Neuronal stem cell (in vitro differentiated cells): ENCODE measurements at regions not wholly inside any gene's neighbourhood (a gene's known extent, or its start where the extent isn't known, plus 50 kb on each side); places are given as distances from the start of the nearest gene placed in this dataset.

ENCODE experiments used
- DNase-seq: peaks from one replicate; pipeline ENCODE4 v3.0.0-alpha.2; 2013; ENCODE audit warnings: low spot score
- H2AFZ ChIP-seq: one replicate; pipeline ENCODE4 v1.6.1; 2013; ENCODE audit warnings: mild to moderate bottlenecking, low read length, inconsistent platforms
- H2AK5ac ChIP-seq: 2 replicates; pipeline ENCODE4 v1.6.1; 2013; ENCODE audit warnings: low read depth, mild to moderate bottlenecking, inconsistent platforms, low read length, moderate library complexity, mixed read lengths
- H2BK120ac ChIP-seq: 2 replicates; pipeline ENCODE4 v1.6.1; 2013; ENCODE audit warnings: low read depth, mild to moderate bottlenecking, inconsistent platforms, low read length, moderate library complexity, mixed read lengths
- H2BK12ac ChIP-seq: one replicate; pipeline ENCODE4 v1.6.1; 2013; ENCODE audit warnings: low read length, inconsistent platforms
- H2BK15ac ChIP-seq: 2 replicates; pipeline ENCODE4 v1.6.1; 2013; ENCODE audit warnings: mild to moderate bottlenecking, low read length, inconsistent platforms, mixed read lengths
- H2BK5ac ChIP-seq: one replicate; pipeline ENCODE4 v1.6.1; 2013; ENCODE audit warnings: inconsistent platforms, mild to moderate bottlenecking, low read length, moderate library complexity
- H3K14ac ChIP-seq: one replicate; pipeline ENCODE4 v1.6.1; 2013; ENCODE audit warnings: low read length, inconsistent platforms
- H3K18ac ChIP-seq: 2 replicates; pipeline ENCODE4 v1.6.1; 2013; ENCODE audit warnings: low read length, inconsistent platforms
- H3K23ac ChIP-seq: 2 replicates; pipeline ENCODE4 v1.6.1; 2013; ENCODE audit warnings: low read depth, mild to moderate bottlenecking, mixed read lengths, low read length, inconsistent platforms; ENCODE audit not compliant: poor library complexity
- H3K27ac ChIP-seq: replicated peaks from 3 replicates; pipeline ENCODE4 v1.5.1; 2013; ENCODE audit warnings: low read length, inconsistent platforms
- H3K27me3 ChIP-seq, 3 experiments: 2 replicates each; pipeline ENCODE4 v1.6.1; 2013; ENCODE audit warnings: low read length in 3 of 3, mild to moderate bottlenecking in 2 of 3, inconsistent platforms in 1 of 3, low read depth in 1 of 3, mixed read lengths in 1 of 3, moderate library complexity in 1 of 3; ENCODE audit not compliant: control insufficient read depth in 3 of 3, insufficient read depth in 3 of 3
- H3K36me3 ChIP-seq, 2 donors: replicated peaks in 1 of 2; 2 replicates each; pipeline ENCODE4 v1.6.1; 2013; ENCODE audit warnings: low read length in 2 of 2; ENCODE audit not compliant: control insufficient read depth in 2 of 2, insufficient read depth in 2 of 2
- H3K4ac ChIP-seq: 2 replicates; pipeline ENCODE4 v1.6.1; 2013; ENCODE audit warnings: inconsistent platforms, mild to moderate bottlenecking, low read length, moderate library complexity
- H3K4me1 ChIP-seq, 2 donors: 1 replicate in 1 of 2; 2 replicates in 1 of 2; pipeline ENCODE4 v1.6.1; 2013; ENCODE audit warnings: low read length in 2 of 2, low read depth in 1 of 2; ENCODE audit not compliant: control insufficient read depth in 2 of 2, insufficient read depth in 1 of 2
- H3K4me2 ChIP-seq: one replicate; pipeline ENCODE4 v1.6.1; 2013; ENCODE audit warnings: mild to moderate bottlenecking, low read length, inconsistent platforms; ENCODE audit not compliant: insufficient read depth, poor library complexity, severe bottlenecking
- H3K4me3 ChIP-seq, 2 donors: 2 replicates each; pipeline ENCODE4 v1.5.1; 2013; ENCODE audit warnings: low read length in 2 of 2, mild to moderate bottlenecking in 2 of 2, inconsistent platforms in 1 of 2, moderate library complexity in 1 of 2
- H3K79me1 ChIP-seq: one replicate; pipeline ENCODE4 v1.6.1; 2013; ENCODE audit warnings: low read depth, mild to moderate bottlenecking, inconsistent platforms, low read length, moderate library complexity
- H3K9ac ChIP-seq: one replicate; pipeline ENCODE4 v1.6.1; 2013; ENCODE audit warnings: mild to moderate bottlenecking, low read depth, low read length, inconsistent platforms; ENCODE audit not compliant: poor library complexity
- H3K9me3 ChIP-seq, 2 donors: replicated peaks in 1 of 2; 2 replicates each; pipeline versions ENCODE3 to v1.6.1; 2013; ENCODE audit warnings: low read length in 2 of 2, mild to moderate bottlenecking in 2 of 2, inconsistent platforms in 1 of 2, low read depth in 1 of 2, mixed read lengths in 1 of 2, moderate library complexity in 1 of 2; ENCODE audit not compliant: control insufficient read depth in 2 of 2, insufficient read depth in 1 of 2
- H4K8ac ChIP-seq: one replicate; pipeline ENCODE4 v1.6.1; 2013; ENCODE audit warnings: low read depth, mild to moderate bottlenecking, inconsistent platforms, low read length, moderate library complexity
- H4K91ac ChIP-seq: one replicate; pipeline ENCODE4 v1.6.1; 2013; ENCODE audit warnings: low read length, low read depth, mild to moderate bottlenecking, inconsistent platforms; ENCODE audit not compliant: poor library complexity
- WGBS, 2 donors: extraction: QIAGEN DNeasy Blood & Tissue Kit; methylation state at CpG; one replicate each; pipeline ENCODE4 v1.1.7; 2013; ENCODE audit warnings: missing lambda C conversion rate in 2 of 2, mixed read lengths in 1 of 2; ENCODE audit not compliant: insufficient read length in 2 of 2, insufficient replicate concordance in 1 of 2; ENCODE audit errors: extremely low coverage in 2 of 2; 5-methylcytosine and 5-hydroxymethylcytosine counted together

- no peak overlapping the region for H4K8ac ChIP-seq
- H3K36me3 ChIP-seq = no peaks in the 10 kb centered on the region
- no peaks in the 10 kb centered on the region for H3K9me3 ChIP-seq
- no peak overlapping the region for H4K91ac ChIP-seq
- H2AFZ ChIP-seq = no peak overlapping the region
- H2BK15ac ChIP-seq = no peak overlapping the region
- H3K23ac ChIP-seq = no peak overlapping the region
- no peak overlapping the region for H3K4me3 ChIP-seq
- no peak overlapping the region for H2BK5ac ChIP-seq
- no CpG with 5 or more reads among the region's 4 CpGs for WGBS, 2 donors
- H3K18ac ChIP-seq = no peak overlapping the region
- H3K4ac ChIP-seq = no peak overlapping the region
- no peak overlapping the region for H3K27ac ChIP-seq
- no peak overlapping the region for H3K14ac ChIP-seq
- no peaks in the 10 kb centered on the region for H3K4me1 ChIP-seq
- H2BK12ac ChIP-seq = no peak overlapping the region
- H2AK5ac ChIP-seq = no peak overlapping the region
- H3K79me1 ChIP-seq = no peaks in the 10 kb centered on the region
- no peak overlapping the region for H3K9ac ChIP-seq
- no peak overlapping the region for H2BK120ac ChIP-seq
- DNase-seq = no peak
- H3K27me3 ChIP-seq = no peaks in the 10 kb centered on the region
- no peak overlapping the region for H3K4me2 ChIP-seq
Observed at GRCh38 chr13:62682788-62683187, 1267.1 kb upstream of the PCDH20 start.

- H4K8ac ChIP-seq = no peak overlapping the region
- no peak overlapping the region for H3K4me2 ChIP-seq
- DNase-seq = no peak
- H3K18ac ChIP-seq = no peak overlapping the region
- H3K9me3 ChIP-seq = no peaks in the 10 kb centered on the region
- no peak overlapping the region for H3K14ac ChIP-seq
- no peaks in the 10 kb centered on the region for H3K27me3 ChIP-seq
- H3K9ac ChIP-seq = no peak overlapping the region
- no peaks in the 10 kb centered on the region for H3K36me3 ChIP-seq
- H3K23ac ChIP-seq = no peak overlapping the region
- no peak overlapping the region for H2BK12ac ChIP-seq
- no peak overlapping the region for H3K4me3 ChIP-seq
- no peak overlapping the region for H4K91ac ChIP-seq
- H2BK15ac ChIP-seq = no peak overlapping the region
- no peak overlapping the region for H2BK5ac ChIP-seq
- H3K27ac ChIP-seq = no peak overlapping the region
- H3K4ac ChIP-seq = no peak overlapping the region
- no peak overlapping the region for H2AFZ ChIP-seq
- no peaks in the 10 kb centered on the region for H3K4me1 ChIP-seq
- no peak overlapping the region for H2BK120ac ChIP-seq
- no peak overlapping the region for H2AK5ac ChIP-seq
- no CpG with 5 or more reads among the region's 4 CpGs for WGBS, 2 donors
- no peaks in the 10 kb centered on the region for H3K79me1 ChIP-seq
Observed at GRCh38 chr13:62678039-62678438, 1262.4 kb upstream of the PCDH20 start.

GRCh38 chr13:62663767-62664166 is 1248.1 kb upstream of the PCDH20 start:
- Histone ChIP-seq H2BK120ac (no peak overlapping the region), H3K36me3 (no peaks in the 10 kb centered on the region), H3K9ac (no peak overlapping the region), H3K4me1 (no peaks in the 10 kb centered on the region), H2AFZ (peak overlapping the region; percentile 53), H3K27ac (no peak overlapping the region), H3K79me1 (no peaks in the 10 kb centered on the region), H3K9me3 (no peaks in the 10 kb centered on the region), H2AK5ac (no peak overlapping the region), H3K4me2 (no peak overlapping the region), H3K23ac (no peak overlapping the region), H3K4ac (no peak overlapping the region), H3K18ac (no peak overlapping the region), H4K8ac (no peak overlapping the region), H2BK5ac (no peak overlapping the region), H2BK15ac (no peak overlapping the region), H3K27me3 (no peaks in the 10 kb centered on the region), H3K14ac (no peak overlapping the region), H4K91ac (no peak overlapping the region), H3K4me3 (no peak overlapping the region), H2BK12ac (no peak overlapping the region)
- DNase-seq = no peak
- WGBS, 2 donors = no CpG with 5 or more reads among the region's 1 CpG

GRCh38 chr13:62659365-62659764 is 1243.7 kb upstream of the PCDH20 start:
- no peaks in the 10 kb centered on the region for H3K79me1 ChIP-seq
- peak overlapping the region; percentile 35 for H2AFZ ChIP-seq
- no peaks in the 10 kb centered on the region for H3K27me3 ChIP-seq
- H2BK15ac ChIP-seq = no peak overlapping the region
- WGBS, 2 donors = no CpG with 5 or more reads among the region's 3 CpGs
- H3K18ac ChIP-seq = no peak overlapping the region
- H3K23ac ChIP-seq = no peak overlapping the region
- H3K4me2 ChIP-seq = no peak overlapping the region
- H2AK5ac ChIP-seq = no peak overlapping the region
- no peak overlapping the region for H3K14ac ChIP-seq
- H3K4me3 ChIP-seq = no peak overlapping the region
- no peak overlapping the region for H2BK120ac ChIP-seq
- no peak overlapping the region for H3K4ac ChIP-seq
- no peak overlapping the region for H4K8ac ChIP-seq
- H3K9me3 ChIP-seq = no peaks in the 10 kb centered on the region
- no peak overlapping the region for H4K91ac ChIP-seq
- no peak overlapping the region for H3K27ac ChIP-seq
- H3K4me1 ChIP-seq = no peaks in the 10 kb centered on the region
- H2BK5ac ChIP-seq = no peak overlapping the region
- no peak for DNase-seq
- no peak overlapping the region for H3K9ac ChIP-seq
- no peak overlapping the region for H2BK12ac ChIP-seq
- H3K36me3 ChIP-seq = no peaks in the 10 kb centered on the region
